GM10266 (cell line): ENCODE measurements at regions not wholly inside any gene's neighbourhood (a gene's known extent, or its start where the extent isn't known, plus 50 kb on each side); places are given as distances from the start of the nearest gene placed in this dataset.

Experiments used
- DNase-seq: peaks from one replicate; pipeline ENCODE4 v3.0.0; 2012; ENCODE audit errors: extremely low spot score
- TF ChIP-seq, protein P1 (sequence below): IDR thresholded peaks from 2 replicates; pipeline ENCODE4 v1.5.1; 2012; ENCODE audit warnings: mild to moderate bottlenecking, low read depth; ENCODE audit not compliant: control insufficient read depth, insufficient read depth; ENCODE audit errors: missing control alignments

DNA sequence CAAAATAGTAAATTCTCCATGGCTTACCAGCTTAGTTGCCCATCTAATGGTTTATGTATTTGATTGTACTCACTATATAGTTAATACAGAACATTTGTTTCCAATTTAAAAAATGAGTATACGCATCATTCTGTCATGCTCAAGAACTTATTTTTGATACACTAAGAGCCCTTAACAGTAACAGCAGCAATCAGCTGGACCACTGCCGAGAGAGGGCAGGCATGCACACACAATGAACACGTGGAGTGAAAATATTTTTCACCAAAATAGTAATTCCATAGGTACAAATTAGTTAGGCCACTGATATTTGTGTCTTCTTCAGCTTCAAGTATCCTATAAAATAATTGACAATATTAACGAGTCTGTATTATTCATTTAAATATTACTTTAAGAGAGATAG lies 109.9 kb downstream of the KLF12 start:
- no peak for DNase-seq
- TF ChIP-seq, protein P1, sequence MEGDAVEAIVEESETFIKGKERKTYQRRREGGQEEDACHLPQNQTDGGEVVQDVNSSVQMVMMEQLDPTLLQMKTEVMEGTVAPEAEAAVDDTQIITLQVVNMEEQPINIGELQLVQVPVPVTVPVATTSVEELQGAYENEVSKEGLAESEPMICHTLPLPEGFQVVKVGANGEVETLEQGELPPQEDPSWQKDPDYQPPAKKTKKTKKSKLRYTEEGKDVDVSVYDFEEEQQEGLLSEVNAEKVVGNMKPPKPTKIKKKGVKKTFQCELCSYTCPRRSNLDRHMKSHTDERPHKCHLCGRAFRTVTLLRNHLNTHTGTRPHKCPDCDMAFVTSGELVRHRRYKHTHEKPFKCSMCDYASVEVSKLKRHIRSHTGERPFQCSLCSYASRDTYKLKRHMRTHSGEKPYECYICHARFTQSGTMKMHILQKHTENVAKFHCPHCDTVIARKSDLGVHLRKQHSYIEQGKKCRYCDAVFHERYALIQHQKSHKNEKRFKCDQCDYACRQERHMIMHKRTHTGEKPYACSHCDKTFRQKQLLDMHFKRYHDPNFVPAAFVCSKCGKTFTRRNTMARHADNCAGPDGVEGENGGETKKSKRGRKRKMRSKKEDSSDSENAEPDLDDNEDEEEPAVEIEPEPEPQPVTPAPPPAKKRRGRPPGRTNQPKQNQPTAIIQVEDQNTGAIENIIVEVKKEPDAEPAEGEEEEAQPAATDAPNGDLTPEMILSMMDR = no peak

DNA sequence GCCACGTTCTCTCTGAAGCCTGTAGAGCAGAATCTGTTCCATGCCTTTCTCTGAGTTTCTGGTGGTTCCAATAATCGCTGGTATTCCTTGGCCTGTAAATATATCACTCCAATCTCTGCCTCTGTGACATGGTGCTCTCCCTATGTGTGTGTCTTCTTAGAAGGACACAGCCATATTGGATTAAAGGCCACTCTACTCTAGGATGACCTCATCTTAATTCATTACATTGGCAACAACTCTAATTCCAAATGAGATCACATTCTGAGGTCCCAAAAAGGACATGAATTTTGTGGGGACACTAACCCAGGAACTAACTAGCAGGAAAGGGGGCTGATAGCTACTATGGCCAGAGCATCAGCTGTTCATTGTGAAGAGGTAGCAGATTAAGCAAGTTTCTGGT lies 110.7 kb downstream of the KLF12 start:
- DNase-seq = no peak
- TF ChIP-seq, protein P1 = no peak

DNA sequence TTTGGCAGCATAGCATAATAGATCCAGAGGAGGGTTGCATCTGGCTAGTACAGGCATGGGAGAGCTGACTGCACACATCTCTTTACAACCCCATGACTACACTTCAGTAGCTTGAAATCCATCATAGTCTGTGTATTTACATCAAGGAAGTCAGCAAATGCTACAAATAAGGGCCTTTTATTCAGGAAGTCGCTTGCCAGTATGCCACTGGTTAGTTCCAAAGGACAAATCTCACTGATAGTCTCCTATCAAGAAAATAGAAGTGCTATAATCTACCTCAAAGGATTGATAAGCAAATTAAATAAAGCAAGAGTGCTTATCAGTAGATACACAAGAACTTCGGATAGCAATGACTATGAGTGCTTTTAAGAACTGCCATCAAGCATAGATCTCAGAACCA lies 112.7 kb downstream of the KLF12 start:
- no peak for DNase-seq
- TF ChIP-seq, protein P1 = no peak

DNA sequence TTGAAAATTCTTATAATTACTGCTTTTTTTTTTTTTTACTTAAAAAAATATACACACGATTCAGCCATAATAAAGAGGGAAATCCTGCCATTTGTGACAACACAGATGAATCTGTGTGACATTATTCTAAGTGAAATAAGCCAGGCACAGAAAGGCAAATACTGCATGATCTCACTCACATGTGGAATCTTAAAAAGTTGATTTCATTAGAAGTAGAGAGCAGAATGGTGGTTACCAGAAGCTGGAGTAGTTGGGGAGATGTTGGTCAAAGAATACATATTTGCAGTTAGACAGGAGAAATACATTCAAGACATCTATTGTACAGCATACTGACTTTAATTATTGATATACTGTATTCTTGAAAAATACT lies 116.2 kb downstream of the KLF12 start:
- TF ChIP-seq, protein P1 = no peak
- DNase-seq = no peak

DNA sequence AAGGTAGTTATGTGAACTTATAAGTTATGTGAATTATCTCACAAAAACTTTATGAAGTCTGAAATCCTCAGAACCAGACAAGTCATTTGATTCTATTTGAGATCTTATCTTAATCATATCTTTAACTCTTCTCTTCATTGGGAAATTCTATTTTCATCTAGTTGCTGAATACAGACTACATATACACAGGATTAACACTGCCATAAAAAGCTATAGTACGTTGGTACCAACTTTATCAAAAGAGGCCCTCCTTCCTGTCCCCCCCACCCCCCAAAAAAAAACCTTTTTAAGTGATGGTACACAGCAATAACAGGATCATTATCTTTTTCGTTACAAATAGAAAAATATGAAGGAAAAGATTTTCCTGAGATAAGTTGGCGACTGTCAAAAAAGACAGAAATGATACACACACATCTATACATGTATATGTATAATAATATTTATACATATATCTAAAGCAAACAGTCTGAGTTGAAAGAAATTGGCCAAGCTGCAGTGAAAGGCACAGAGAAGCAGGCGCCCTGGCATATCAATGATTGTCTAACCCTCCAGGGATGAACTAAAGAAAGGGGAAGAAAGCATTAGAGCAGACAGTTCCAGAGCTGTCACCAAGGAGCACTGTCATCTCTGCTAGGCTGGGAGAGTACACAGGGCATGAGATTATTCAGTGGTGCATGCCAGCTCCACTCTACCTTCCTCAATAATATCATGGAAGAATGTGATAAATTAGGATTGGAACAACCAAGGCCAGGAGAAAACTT lies 116.7 kb downstream of the KLF12 start:
- TF ChIP-seq, protein P1 = no peak
- no peak for DNase-seq

DNA sequence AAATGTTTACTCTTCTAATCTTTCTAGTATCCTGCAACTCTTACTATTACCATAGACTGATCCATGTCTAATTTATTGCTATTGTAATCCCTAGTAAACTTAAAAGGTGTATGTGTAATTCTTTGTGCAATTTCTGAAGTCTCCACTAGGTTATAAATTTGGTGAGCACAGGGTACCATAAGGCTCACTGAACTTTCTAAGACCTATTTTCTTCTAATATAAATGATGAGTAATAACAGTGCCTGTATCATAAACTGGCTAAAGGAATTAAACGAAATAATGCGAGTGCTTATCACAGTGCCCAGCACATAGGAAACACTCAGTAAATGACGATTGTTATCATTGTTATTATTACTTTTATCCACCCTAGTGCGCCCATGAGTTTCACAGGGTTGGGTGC lies 119.1 kb downstream of the KLF12 start:
- DNase-seq = no peak
- TF ChIP-seq, protein P1 = peak; percentile 2

DNA sequence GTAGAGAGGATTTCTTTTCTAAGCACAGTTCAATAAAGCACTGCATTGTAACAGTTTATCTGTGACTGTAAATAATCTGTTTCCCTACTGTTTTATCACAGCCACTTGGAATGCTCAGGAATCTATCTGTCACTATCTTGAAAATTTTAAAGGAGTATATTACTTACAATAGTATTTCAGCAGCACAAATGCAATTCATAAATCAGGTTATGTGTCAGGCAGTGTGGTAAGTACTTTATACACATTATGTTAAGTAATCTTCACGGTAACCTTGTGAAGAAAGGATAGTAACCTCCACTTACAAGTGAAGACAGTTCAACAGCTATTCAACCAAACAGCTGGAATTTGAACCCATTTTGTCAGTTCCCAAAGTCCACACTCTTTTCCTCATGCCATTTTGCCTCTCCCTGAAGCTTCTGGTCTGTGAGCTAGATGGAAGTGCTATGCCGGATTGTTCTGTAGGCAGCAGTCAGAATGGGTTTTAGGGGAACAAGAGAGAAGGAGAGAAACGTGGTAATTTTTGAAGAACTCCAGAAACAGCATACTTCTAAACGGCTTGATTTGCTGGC lies 125.0 kb downstream of the KLF12 start:
- DNase-seq = no peak
- TF ChIP-seq, protein P1 = no peak
